MM.1S (cell line): ENCODE measurements at regions not wholly inside any gene's neighbourhood (a gene's known extent, or its start where the extent isn't known, plus 50 kb on each side); places are given as distances from the start of the nearest gene placed in this dataset.

Experiments used
- CTCF ChIP-seq: fragments of 300-600 bp; sonication (generic); IDR thresholded peaks from 2 replicates; pipeline ENCODE4 v1.5.1; 2016; ENCODE audit warnings: antibody characterized with exemption, low read length, mixed read lengths
- EZH2 ChIP-seq: fragments of 300-600 bp; sonication (generic); optimal IDR thresholded peaks from 2 replicates; pipeline ENCODE3; 2017; ENCODE audit warnings: low read depth, mild to moderate bottlenecking, antibody characterized with exemption, low read length, mixed read lengths
- EZH2phosphoT487 ChIP-seq: fragments of 300-600 bp; sonication (generic); IDR thresholded peaks from 2 replicates; pipeline ENCODE4 v1.6.1; 2018; ENCODE audit warnings: antibody characterized with exemption, low read length

DNA sequence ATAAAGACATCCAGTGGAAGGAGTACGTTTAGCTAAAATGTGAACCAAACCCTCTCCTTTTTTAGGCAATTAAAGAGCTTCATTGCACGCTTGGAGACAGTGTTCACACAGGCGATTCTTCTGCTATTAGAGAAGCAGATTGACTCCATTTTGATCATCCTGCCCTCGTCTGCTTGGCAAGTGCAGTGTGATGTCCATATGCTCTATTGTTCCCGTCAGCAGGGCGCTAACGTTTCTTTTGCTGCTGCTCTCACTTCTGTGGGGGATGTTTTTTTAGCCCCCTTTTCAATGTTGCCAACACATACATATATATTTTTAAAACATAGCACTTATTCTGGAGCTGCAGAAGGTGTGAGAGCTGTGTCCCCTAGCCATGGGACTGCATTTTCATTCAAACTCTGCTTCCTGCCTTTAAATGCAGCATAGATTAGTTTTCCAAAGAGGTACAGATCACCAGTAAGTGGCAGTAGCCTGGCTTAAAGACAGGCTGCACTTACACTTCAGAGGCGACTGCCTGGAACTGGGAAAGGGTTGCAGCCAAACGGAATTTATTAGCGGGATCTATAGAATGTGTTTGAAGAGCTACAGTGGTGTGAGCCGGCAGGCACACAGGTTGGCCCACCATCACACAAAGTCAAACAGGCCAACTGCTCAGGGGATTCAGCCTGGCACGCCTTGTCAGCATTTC lies 292.6 kb upstream of the DPH6 start:
- no peak for TF ChIP-seq EZH2
- TF ChIP-seq CTCF = no peak
- TF ChIP-seq EZH2phosphoT487 = no peak
